GM18873 (cell line): ENCODE measurements at regions not wholly inside any gene's neighbourhood (a gene's known extent, or its start where the extent isn't known, plus 50 kb on each side); places are given as distances from the start of the nearest gene placed in this dataset.

Source experiments
- ATAC-seq: cut with Tn5 transposase; IDR thresholded peaks from one replicate; pipeline ENCODE4 v1.9.1; 2021; ENCODE audit warnings: mild to moderate bottlenecking, moderate library complexity, moderate number of reproducible peaks; ENCODE audit not compliant: unreplicated experiment, low FRiP score

GRCh38 chr6:170026751-170027646, 263.9 kb downstream of the DLL1 start:
- ATAC-seq, result no peak

GRCh38 chr6:170025935-170026750, 264.7 kb downstream of the DLL1 start:
- ATAC-seq, result no peak

- no peak for ATAC-seq
Measured at GRCh38 chr6:170025341-170025911, 265.5 kb downstream of the DLL1 start.

GRCh38 chr6:170024940-170025339, 265.9 kb downstream of the DLL1 start:
- ATAC-seq, result no peak

GRCh38 chr6:170023620-170024521, 267.0 kb downstream of the DLL1 start:
- ATAC-seq, result no peak

GRCh38 chr6:170022827-170023619, 267.9 kb downstream of the DLL1 start:
- ATAC-seq, result no peak

GRCh38 chr6:170022291-170022722, 268.6 kb downstream of the DLL1 start:
- ATAC-seq, result no peak

GRCh38 chr6:170021579-170021978, 269.3 kb downstream of the DLL1 start:
- ATAC-seq, result no peak

GRCh38 chr6:170019818-170020583, 268.6 kb downstream of the ERMARD start:
- ATAC-seq, result no peak

- ATAC-seq, result no peak
Measured at GRCh38 chr6:170018936-170019817, 267.8 kb downstream of the ERMARD start.

GRCh38 chr6:170018422-170018935, 267.1 kb downstream of the ERMARD start:
- ATAC-seq, result no peak

- no peak for ATAC-seq
Measured at GRCh38 chr6:170017603-170018320, 266.3 kb downstream of the ERMARD start.

- ATAC-seq, result no peak
Measured at GRCh38 chr6:170013815-170014214, 262.4 kb downstream of the ERMARD start.

GRCh38 chr6:170012037-170012330, 260.6 kb downstream of the ERMARD start:
- no peak for ATAC-seq

GRCh38 chr6:170011204-170012036, 260.0 kb downstream of the ERMARD start:
- no peak for ATAC-seq

GRCh38 chr6:170010665-170011203, 259.3 kb downstream of the ERMARD start:
- ATAC-seq, result no peak
